CD14-positive monocyte (primary cell): ENCODE measurements at regions not wholly inside any gene's neighbourhood (a gene's known extent, or its start where the extent isn't known, plus 50 kb on each side); places are given as distances from the start of the nearest gene placed in this dataset.

Experiments
- DNase-seq, 3 donors: peaks; one replicate each; pipeline ENCODE4 v3.0.0-alpha.2; 2011 to 2022
- H2AFZ ChIP-seq: 2 replicates; pipeline ENCODE4 v1.6.0; 2012; ENCODE audit warnings: mild to moderate bottlenecking, low read depth, low read length, inconsistent platforms; ENCODE audit not compliant: insufficient read depth, poor library complexity, severe bottlenecking
- H3K27ac ChIP-seq, 2 donors: 1 replicate in 1 of 2; 2 replicates in 1 of 2; pipeline ENCODE4 v1.5.1; 2012 to 2013; ENCODE audit warnings: low read length in 2 of 2, control low read depth in 1 of 2, inconsistent platforms in 1 of 2, low read depth in 1 of 2, mild to moderate bottlenecking in 1 of 2
- H3K27me3 ChIP-seq, 2 donors: one replicate each; pipeline versions ENCODE4 v1.6.0 to v1.6.1; 2011 to 2013; ENCODE audit warnings: low read length in 2 of 2; ENCODE audit not compliant: control insufficient read depth in 2 of 2, insufficient read depth in 2 of 2
- H3K36me3 ChIP-seq, 2 donors: replicated peaks in 1 of 2; 1 replicate in 1 of 2; 2 replicates in 1 of 2; pipeline versions ENCODE4 v1.5.1 to v1.6.1; 2012 to 2013; ENCODE audit warnings: low read length in 2 of 2, control low read depth in 1 of 2, inconsistent platforms in 1 of 2, mild to moderate bottlenecking in 1 of 2; ENCODE audit not compliant: insufficient read depth in 2 of 2, control insufficient read depth in 1 of 2
- H3K4me1 ChIP-seq, 2 donors: 1 replicate in 1 of 2; 2 replicates in 1 of 2; pipeline versions ENCODE4 v1.5.1 to v1.6.1; 2012 to 2013; ENCODE audit warnings: low read length in 2 of 2, control low read depth in 1 of 2, inconsistent platforms in 1 of 2, mild to moderate bottlenecking in 1 of 2, moderate library complexity in 1 of 2; ENCODE audit not compliant: insufficient read depth in 2 of 2, control insufficient read depth in 1 of 2
- H3K4me2 ChIP-seq: replicated peaks from 2 replicates; pipeline ENCODE3; 2012; ENCODE audit warnings: low read length, moderate library complexity, mild to moderate bottlenecking; ENCODE audit not compliant: poor library complexity, severe bottlenecking; ENCODE audit errors: extremely low read depth
- H3K4me3 ChIP-seq, 3 experiments: fragments of 200-600 bp in 1 of 3; sonication (generic) in 1 of 3; replicated peaks in 1 of 3; 1 replicate in 2 of 3; 2 replicates in 1 of 3; pipeline ENCODE4 v1.5.1; 2011 to 2013; ENCODE audit warnings: low read length in 3 of 3, mild to moderate bottlenecking in 3 of 3, control low read depth in 2 of 3, low read depth in 2 of 3, inconsistent platforms in 1 of 3, moderate library complexity in 1 of 3
- H3K79me2 ChIP-seq: 2 replicates; pipeline ENCODE4 v1.6.0; 2012; ENCODE audit warnings: mild to moderate bottlenecking, control low read depth, inconsistent platforms, low read length, moderate library complexity; ENCODE audit not compliant: insufficient read depth
- H3K9ac ChIP-seq: 2 replicates; pipeline ENCODE4 v1.6.0; 2017; ENCODE audit warnings: low read length, mild to moderate bottlenecking; ENCODE audit not compliant: insufficient read depth, poor library complexity, severe bottlenecking
- H3K9me3 ChIP-seq, 2 donors: replicated peaks in 1 of 2; 1 replicate in 1 of 2; 2 replicates in 1 of 2; pipeline versions ENCODE4 v1.5.1 to v1.6.1; 2012 to 2013; ENCODE audit warnings: low read length in 2 of 2, control low read depth in 1 of 2; ENCODE audit not compliant: control insufficient read depth in 1 of 2, insufficient read depth in 1 of 2
- H4K20me1 ChIP-seq: 2 replicates; pipeline ENCODE4 v1.6.0; 2012; ENCODE audit warnings: mild to moderate bottlenecking, low read length, control low read depth, moderate library complexity; ENCODE audit not compliant: insufficient read depth
- H3K27ac Mint-ChIP-seq, 7 donors: one replicate each; pipeline ENCODE4 v1.8.0; 2020; ENCODE audit warnings: mild to moderate bottlenecking in 7 of 7, mixed read lengths in 7 of 7, moderate library complexity in 6 of 7, inconsistent platforms in 2 of 7
- H3K27me3 Mint-ChIP-seq, 3 donors: one replicate each; pipeline ENCODE4 v1.8.0; 2021 to 2022; ENCODE audit warnings: low read depth in 3 of 3, mild to moderate bottlenecking in 3 of 3, mixed read lengths in 3 of 3, moderate library complexity in 3 of 3, inconsistent platforms in 1 of 3
- H3K36me3 Mint-ChIP-seq, 2 donors: one replicate each; pipeline ENCODE4 v1.8.0; 2020; ENCODE audit warnings: mixed read lengths in 2 of 2, inconsistent platforms in 1 of 2, mild to moderate bottlenecking in 1 of 2
- H3K4me1 Mint-ChIP-seq: one replicate; pipeline ENCODE4 v1.8.0; 2020; ENCODE audit warnings: mild to moderate bottlenecking, mixed read lengths
- H3K4me3 Mint-ChIP-seq, 2 donors: one replicate each; pipeline ENCODE4 v1.8.0; 2020; ENCODE audit warnings: mild to moderate bottlenecking in 2 of 2, mixed read lengths in 2 of 2, moderate library complexity in 1 of 2
- H3K9me3 Mint-ChIP-seq, 7 donors: one replicate each; pipeline ENCODE4 v1.8.0; 2020 to 2022; ENCODE audit warnings: mixed read lengths in 7 of 7, mild to moderate bottlenecking in 6 of 7, moderate library complexity in 6 of 7, inconsistent platforms in 2 of 7
- CTCF ChIP-seq: fragments of 200-600 bp; IDR thresholded peaks from one replicate; pipeline ENCODE4 v1.8.0; 2022; ENCODE audit warnings: antibody characterized with exemption, mild to moderate bottlenecking
- WGBS: methylation state at CpG from one replicate; pipeline ENCODE4 v1.1.5; 2013; ENCODE audit warnings: missing lambda C conversion rate; ENCODE audit not compliant: insufficient coverage; 5-methylcytosine and 5-hydroxymethylcytosine counted together
- intact Hi-C, 2 donors: fragments of 100-400 bp; cut with micrococcal nuclease; formaldehyde crosslinking; loops; one replicate each; pipeline versions ENCODE4 v1.15.0 to v1.15.1; 2023

GRCh38 chr13:63516124-63516523 is 2100.5 kb upstream of the PCDH20 start:
- Histone ChIP-seq H4K20me1 (no peaks in the 10 kb centered on the region), H3K27me3 (no peaks in the 10 kb centered on the region), H3K4me2 (no peak overlapping the region), H3K36me3 (no peaks in the 10 kb centered on the region), H3K4me3 (no peak overlapping the region), H3K79me2 (no peaks in the 10 kb centered on the region), H3K4me1 (no peaks in the 10 kb centered on the region), H3K27ac (no peak overlapping the region), H3K9me3 (peaks cover 6 to 11% of the 10 kb centered on the region in 2 donors), H3K9ac (no peak overlapping the region), H2AFZ (no peak overlapping the region)
- H3K9me3 Mint-ChIP-seq = peaks cover 0 to 10% (median 3%) of the 10 kb centered on the region in 7 donors
- intact Hi-C loops = no loop called here
- no peak overlapping the region for H3K4me3 Mint-ChIP-seq
- no peak for TF ChIP-seq CTCF
- no peaks in the 10 kb centered on the region for H3K27me3 Mint-ChIP-seq
- no peaks in the 10 kb centered on the region for H3K4me1 Mint-ChIP-seq
- no peak for DNase-seq
- no peak overlapping the region for H3K27ac Mint-ChIP-seq
- 80% methylated on average over 1 of the region's 1 CpG for WGBS
- no peaks in the 10 kb centered on the region for H3K36me3 Mint-ChIP-seq

DNA sequence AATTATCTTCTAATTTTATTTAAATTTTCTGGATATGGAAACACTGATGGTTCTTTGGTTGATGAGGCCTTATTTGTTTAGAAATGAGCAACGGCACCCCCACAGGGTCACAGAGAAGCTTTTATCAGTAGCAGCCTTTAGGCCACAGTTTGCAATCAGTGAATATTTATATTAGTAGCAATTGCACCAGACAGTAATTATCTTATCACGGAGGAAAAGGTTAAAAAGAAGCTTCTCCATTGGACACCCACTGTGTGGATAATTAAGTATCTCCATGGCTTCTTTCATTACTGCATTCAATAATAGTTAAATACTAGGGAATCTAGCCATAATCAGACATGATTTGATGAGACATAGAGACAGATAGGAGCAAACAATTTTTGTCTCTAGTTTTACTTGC is 2099.2 kb upstream of the PCDH20 start:
- no CpG with 5 or more reads among the region's 2 CpGs for WGBS
- Mint-ChIP-seq H3K4me1 (no peaks in the 10 kb centered on the region), H3K27ac (no peak overlapping the region)

More for the DNA sequence above, 2099.2 kb upstream of the PCDH20 start:
- Histone ChIP-seq H3K9ac (no peak overlapping the region), H3K9me3 (peaks cover 7 to 13% of the 10 kb centered on the region in 2 donors), H3K4me3 (no peak overlapping the region), H3K4me1 (no peaks in the 10 kb centered on the region), H3K4me2 (no peak overlapping the region), H3K27ac (no peak overlapping the region), H3K79me2 (no peaks in the 10 kb centered on the region), H2AFZ (no peak overlapping the region), H3K27me3 (no peaks in the 10 kb centered on the region), H4K20me1 (no peaks in the 10 kb centered on the region), H3K36me3 (no peaks in the 10 kb centered on the region)
- H3K36me3 Mint-ChIP-seq = no peaks in the 10 kb centered on the region
- H3K9me3 Mint-ChIP-seq = peaks cover 2 to 7% (median 4%) of the 10 kb centered on the region in 7 donors
- no peaks in the 10 kb centered on the region for H3K27me3 Mint-ChIP-seq
- DNase-seq = no peak
- H3K4me3 Mint-ChIP-seq = no peak overlapping the region
- intact Hi-C loops = no loop called here
- TF ChIP-seq CTCF = no peak
